HCT116 (cell line): ENCODE measurements at regions not wholly inside any gene's neighbourhood (a gene's known extent, or its start where the extent isn't known, plus 50 kb on each side); places are given as distances from the start of the nearest gene placed in this dataset.

Experiments
- ATAC-seq: fragments of 200-7000 bp; cut with Tn5 transposase; 2 replicates; pipeline ENCODE4 v1.9.1; 2020; ENCODE audit warnings: mild to moderate bottlenecking, moderate library complexity
- BruUV-seq: library from RNA; stranded (reverse); fragments of 400-500 nt; replicated peaks from 2 replicates; lab custom pipeline; 2021; lab: Mats Ljungman, UMichigan
- CTCF ChIA-PET: fragments of 300-600 bp; sonication (Branson Sonifier 250); formaldehyde crosslinking; loops from one replicate; lab custom pipeline; 2021; ENCODE audit warnings: antibody characterized with exemption; lab: Charles Lee
- POLR2A ChIA-PET: fragments of 300-600, 350-600 bp; sonication (Branson Sonifier 250); formaldehyde crosslinking; loops from one replicate; lab custom pipeline; 2021; ENCODE audit warnings: antibody characterized with exemption; lab: Charles Lee
- RAD21 ChIA-PET, 2 experiments: fragments of 300-600 bp; sonication (Branson Sonifier 250); formaldehyde crosslinking; loops; one replicate each; lab custom pipeline; 2023; ENCODE audit warnings: low total read pairs in 2 of 2; ENCODE audit not compliant: uncharacterized antibody in 2 of 2, unreplicated experiment in 2 of 2, low non-redundant PET in 1 of 2; lab: Charles Lee
- DNase-seq: peaks from one replicate; pipeline ENCODE4 v3.0.0-alpha.2; 2010; ENCODE audit warnings: low read depth, low spot score
- H2AFZ ChIP-seq: fragments of 200-600 bp; shearing (Covaris generic), sonication (generic); 2 replicates; pipeline ENCODE4 v1.6.1; 2017; ENCODE audit warnings: low read depth, mixed run types, mixed read lengths, antibody characterized with exemption, low read length; ENCODE audit not compliant: poor library complexity, severe bottlenecking
- H3K27ac ChIP-seq: 2 replicates; pipeline ENCODE4 v1.5.1; 2012; ENCODE audit warnings: low read depth, low read length
- H3K27me3 ChIP-seq: fragments of 200-600 bp; sonication (generic); 2 replicates; pipeline ENCODE4 v1.6.1; 2016; ENCODE audit warnings: mixed run types, low read length, mixed read lengths; ENCODE audit not compliant: insufficient read depth
- H3K36me3 ChIP-seq, 2 experiments: fragments of 200-500 bp in 1 of 2; fragments of 200-600 bp in 1 of 2; sonication (Bioruptor generic) in 1 of 2; sonication (generic) in 1 of 2; 2 replicates each; pipeline versions ENCODE4 v1.5.1 to v1.6.1; 2014 to 2016; ENCODE audit warnings: low read length in 2 of 2, inconsistent platforms in 1 of 2, mixed read lengths in 1 of 2, mixed run types in 1 of 2; ENCODE audit not compliant: insufficient read depth in 2 of 2, control insufficient read depth in 1 of 2
- H3K4me1 ChIP-seq, 2 experiments: fragments of 200-600 bp in 1 of 2; sonication (generic) in 1 of 2; 2 replicates each; pipeline versions ENCODE4 v1.5.1 to v1.6.1; 2012 to 2017; ENCODE audit warnings: low read length in 2 of 2, inconsistent platforms in 1 of 2, mild to moderate bottlenecking in 1 of 2, mixed read lengths in 1 of 2, mixed run types in 1 of 2, moderate library complexity in 1 of 2; ENCODE audit not compliant: insufficient read depth in 2 of 2, control insufficient read depth in 1 of 2
- H3K4me2 ChIP-seq: fragments of 200-600 bp; sonication (generic); 2 replicates; pipeline ENCODE4 v1.6.1; 2017; ENCODE audit warnings: mixed run types, low read length, mixed read lengths
- H3K4me3 ChIP-seq, 2 experiments: fragments of 200-600 bp in 1 of 2; sonication (generic) in 1 of 2; replicated peaks in 1 of 2; 2 replicates each; pipeline ENCODE4 v1.5.1; 2011 to 2016; ENCODE audit warnings: low read length in 2 of 2, control low read depth in 1 of 2, low read depth in 1 of 2, mild to moderate bottlenecking in 1 of 2, mixed read lengths in 1 of 2, mixed run types in 1 of 2
- H3K79me2 ChIP-seq: fragments of 200-600 bp; sonication (generic); 2 replicates; pipeline ENCODE4 v1.6.1; 2017; ENCODE audit warnings: mild to moderate bottlenecking, mixed run types, low read length, moderate library complexity, mixed read lengths; ENCODE audit not compliant: insufficient read depth
- H3K9ac ChIP-seq: fragments of 200-600 bp; sonication (generic); 2 replicates; pipeline ENCODE4 v1.6.1; 2016; ENCODE audit warnings: low read length, mixed read lengths
- H3K9me2 ChIP-seq: fragments of 200-600 bp; sonication (generic), shearing (Covaris generic); 2 replicates; pipeline ENCODE4 v1.6.1; 2017; ENCODE audit warnings: mixed run types, mild to moderate bottlenecking, moderate library complexity; ENCODE audit not compliant: insufficient read depth
- H3K9me3 ChIP-seq, 2 experiments: fragments of 200-500 bp in 1 of 2; fragments of 200-600 bp in 1 of 2; sonication (Bioruptor generic) in 1 of 2; sonication (generic) in 1 of 2; 2 replicates each; pipeline ENCODE4 v1.6.1; 2014 to 2017; ENCODE audit warnings: low read length in 2 of 2, mixed read lengths in 2 of 2, inconsistent platforms in 1 of 2, low read depth in 1 of 2, mild to moderate bottlenecking in 1 of 2, mixed run types in 1 of 2, moderate library complexity in 1 of 2; ENCODE audit not compliant: control insufficient read depth in 1 of 2, insufficient read depth in 1 of 2
- H4K20me1 ChIP-seq: fragments of 200-600 bp; sonication (generic), shearing (Covaris generic); 2 replicates; pipeline ENCODE4 v1.6.1; 2017; ENCODE audit warnings: mixed run types, mild to moderate bottlenecking, moderate library complexity; ENCODE audit not compliant: insufficient read depth
- CEBPB ChIP-seq: IDR thresholded peaks from 2 replicates; pipeline ENCODE4 v1.6.1; 2012; ENCODE audit warnings: low read depth
- EGR1 ChIP-seq: IDR thresholded peaks from 2 replicates; pipeline ENCODE4 v1.6.1; 2012; ENCODE audit warnings: low read depth
- ELF1 ChIP-seq: IDR thresholded peaks from 2 replicates; pipeline ENCODE4 v1.6.1; 2012; ENCODE audit warnings: low read depth, borderline replicate concordance
- EZH2 ChIP-seq: fragments of 200-600 bp; sonication (generic); IDR thresholded peaks from 2 replicates; pipeline ENCODE4 v1.6.1; 2017; ENCODE audit warnings: antibody characterized with exemption, mixed run types
- EZH2phosphoT487 ChIP-seq: fragments of 200-600 bp; IDR thresholded peaks from 2 replicates; pipeline ENCODE4 v1.6.1; 2018; ENCODE audit warnings: antibody characterized with exemption, borderline replicate concordance
- POLR2A ChIP-seq: IDR thresholded peaks from 2 replicates; pipeline ENCODE4 v1.7.0; 2011; ENCODE audit warnings: borderline replicate concordance; ENCODE audit not compliant: insufficient read depth, insufficient read length; ENCODE audit errors: extremely low read depth
- SIN3A ChIP-seq: IDR thresholded peaks from 2 replicates; pipeline ENCODE4 v1.6.1; 2012; ENCODE audit warnings: low read depth
- SP1 ChIP-seq: IDR thresholded peaks from 2 replicates; pipeline ENCODE4 v1.6.1; 2012; ENCODE audit warnings: low read depth
- TCF7L2 ChIP-seq: IDR thresholded peaks from 2 replicates; pipeline ENCODE4 v1.7.0; 2011; ENCODE audit warnings: borderline replicate concordance, inconsistent platforms; ENCODE audit not compliant: insufficient read depth, insufficient read length; ENCODE audit errors: extremely low read depth
- YY1 ChIP-seq: IDR thresholded peaks from 2 replicates; pipeline ENCODE4 v1.6.1; 2011; ENCODE audit warnings: low read length, low read depth, moderate library complexity, mild to moderate bottlenecking; ENCODE audit not compliant: insufficient replicate concordance; ENCODE audit errors: extremely low read depth
- ZFX ChIP-seq: fragments of 450-650 bp; IDR thresholded peaks from 2 replicates; pipeline ENCODE4 v1.6.1; 2017
- intact Hi-C: fragments of 100-400 bp; cut with micrococcal nuclease; formaldehyde crosslinking; loops from 2 replicates; pipeline ENCODE4 v1.10.0; 2022
- TF ChIP-seq, protein P1 (sequence below): IDR thresholded peaks from 2 replicates; pipeline ENCODE4 v1.6.1; 2012; ENCODE audit warnings: low read depth

DNA sequence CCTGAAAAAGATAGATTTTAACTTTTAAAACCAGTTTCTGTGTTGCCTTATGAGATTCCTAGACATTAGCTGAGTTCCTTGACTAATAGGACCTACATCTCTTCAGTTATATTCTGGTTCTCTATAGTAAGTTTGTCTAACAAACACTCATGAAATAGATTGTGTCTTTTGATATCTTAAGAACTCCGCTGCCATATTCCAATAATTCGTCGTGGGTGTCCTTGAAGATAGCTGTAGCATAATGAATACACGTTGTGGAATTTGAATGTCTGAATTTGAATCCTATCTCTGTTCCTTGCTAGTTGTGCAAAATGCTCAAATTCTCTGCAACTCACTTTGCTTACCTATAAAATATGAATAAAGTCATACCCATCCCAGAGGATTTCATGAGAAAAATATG, 176.8 kb upstream of the COL3A1 start:
- ChIA-PET CTCF (no interaction called here), POLR2A (no interaction called here), RAD21 (no interaction called here)
- intact Hi-C loops = no loop called here
- Histone ChIP-seq H3K79me2 (no peaks in the 10 kb centered on the region), H4K20me1 (no peaks in the 10 kb centered on the region), H3K4me1 (no peaks in the 10 kb centered on the region), H2AFZ (no peak overlapping the region), H3K36me3 (no peaks in the 10 kb centered on the region), H3K9me2 (no peaks in the 10 kb centered on the region), H3K4me3 (no peak overlapping the region), H3K9me3 (no peaks in the 10 kb centered on the region), H3K27ac (no peak overlapping the region), H3K27me3 (no peaks in the 10 kb centered on the region), H3K9ac (no peak overlapping the region), H3K4me2 (no peak overlapping the region)
- no peak for ATAC-seq
- no peak for DNase-seq
- no peak for TF ChIP-seq CEBPB
- TF ChIP-seq ZFX = no peak
- no peak for TF ChIP-seq POLR2A
- no peak for TF ChIP-seq SIN3A
- TF ChIP-seq ELF1 = no peak
- TF ChIP-seq SP1 = no peak
- TF ChIP-seq YY1 = no peak
- no TSS peak for BruUV-seq

DNA sequence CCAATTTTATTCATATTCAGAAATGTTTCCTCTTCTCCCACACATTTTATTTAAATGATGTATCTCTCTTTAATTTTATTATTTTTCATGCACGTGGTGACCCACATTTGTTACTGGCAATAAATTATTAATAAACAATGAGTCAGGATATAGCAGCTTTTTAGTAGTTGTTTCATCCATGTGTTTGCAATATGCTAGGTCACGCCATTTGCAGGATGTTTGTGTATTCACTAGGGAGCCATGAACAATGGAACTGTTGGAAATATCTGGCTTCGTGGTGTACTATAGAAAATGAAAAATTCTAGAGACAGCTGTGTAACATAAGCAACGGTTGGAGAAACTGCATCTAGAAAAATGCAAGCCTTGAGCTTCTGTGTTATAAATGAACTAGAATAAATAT, 176.0 kb upstream of the COL3A1 start:
- TF ChIP-seq EGR1 = no peak
- TF ChIP-seq SIN3A = no peak
- TF ChIP-seq, protein P1, sequence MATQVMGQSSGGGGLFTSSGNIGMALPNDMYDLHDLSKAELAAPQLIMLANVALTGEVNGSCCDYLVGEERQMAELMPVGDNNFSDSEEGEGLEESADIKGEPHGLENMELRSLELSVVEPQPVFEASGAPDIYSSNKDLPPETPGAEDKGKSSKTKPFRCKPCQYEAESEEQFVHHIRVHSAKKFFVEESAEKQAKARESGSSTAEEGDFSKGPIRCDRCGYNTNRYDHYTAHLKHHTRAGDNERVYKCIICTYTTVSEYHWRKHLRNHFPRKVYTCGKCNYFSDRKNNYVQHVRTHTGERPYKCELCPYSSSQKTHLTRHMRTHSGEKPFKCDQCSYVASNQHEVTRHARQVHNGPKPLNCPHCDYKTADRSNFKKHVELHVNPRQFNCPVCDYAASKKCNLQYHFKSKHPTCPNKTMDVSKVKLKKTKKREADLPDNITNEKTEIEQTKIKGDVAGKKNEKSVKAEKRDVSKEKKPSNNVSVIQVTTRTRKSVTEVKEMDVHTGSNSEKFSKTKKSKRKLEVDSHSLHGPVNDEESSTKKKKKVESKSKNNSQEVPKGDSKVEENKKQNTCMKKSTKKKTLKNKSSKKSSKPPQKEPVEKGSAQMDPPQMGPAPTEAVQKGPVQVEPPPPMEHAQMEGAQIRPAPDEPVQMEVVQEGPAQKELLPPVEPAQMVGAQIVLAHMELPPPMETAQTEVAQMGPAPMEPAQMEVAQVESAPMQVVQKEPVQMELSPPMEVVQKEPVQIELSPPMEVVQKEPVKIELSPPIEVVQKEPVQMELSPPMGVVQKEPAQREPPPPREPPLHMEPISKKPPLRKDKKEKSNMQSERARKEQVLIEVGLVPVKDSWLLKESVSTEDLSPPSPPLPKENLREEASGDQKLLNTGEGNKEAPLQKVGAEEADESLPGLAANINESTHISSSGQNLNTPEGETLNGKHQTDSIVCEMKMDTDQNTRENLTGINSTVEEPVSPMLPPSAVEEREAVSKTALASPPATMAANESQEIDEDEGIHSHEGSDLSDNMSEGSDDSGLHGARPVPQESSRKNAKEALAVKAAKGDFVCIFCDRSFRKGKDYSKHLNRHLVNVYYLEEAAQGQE = no peak
- TF ChIP-seq EZH2 = no peak
- no peak for TF ChIP-seq TCF7L2
- TF ChIP-seq YY1 = no peak
- TF ChIP-seq POLR2A = no peak
- TF ChIP-seq EZH2phosphoT487 = no peak
- TF ChIP-seq, all 23 proteins: peak for 0
- Histone ChIP-seq H2AFZ (no peak overlapping the region), H3K9ac (no peak overlapping the region), H3K4me2 (no peak overlapping the region), H3K4me1 (no peaks in the 10 kb centered on the region), H3K9me2 (no peaks in the 10 kb centered on the region), H3K36me3 (no peaks in the 10 kb centered on the region), H3K9me3 (peaks cover 2 to 3% of the 10 kb centered on the region in 2 experiments; a peak in 2 of 4 replicates), H4K20me1 (no peaks in the 10 kb centered on the region), H3K79me2 (no peaks in the 10 kb centered on the region), H3K27me3 (no peaks in the 10 kb centered on the region), H3K4me3 (no peak overlapping the region), H3K27ac (no peak overlapping the region)
- CTCF ChIA-PET = no interaction called here
- RAD21 ChIA-PET = no interaction called here
- no TSS peak for BruUV-seq
- no peak for ATAC-seq
- DNase-seq = no peak
- POLR2A ChIA-PET = no interaction called here
- intact Hi-C loops = no loop called here
